HG03342 (cell line): ENCODE measurements at regions not wholly inside any gene's neighbourhood (a gene's known extent, or its start where the extent isn't known, plus 50 kb on each side); places are given as distances from the start of the nearest gene placed in this dataset.

Source experiments
- ATAC-seq: cut with Tn5 transposase; IDR thresholded peaks from one replicate; pipeline ENCODE4 v1.9.1; 2021; ENCODE audit warnings: mild to moderate bottlenecking, moderate library complexity; ENCODE audit not compliant: unreplicated experiment

DNA sequence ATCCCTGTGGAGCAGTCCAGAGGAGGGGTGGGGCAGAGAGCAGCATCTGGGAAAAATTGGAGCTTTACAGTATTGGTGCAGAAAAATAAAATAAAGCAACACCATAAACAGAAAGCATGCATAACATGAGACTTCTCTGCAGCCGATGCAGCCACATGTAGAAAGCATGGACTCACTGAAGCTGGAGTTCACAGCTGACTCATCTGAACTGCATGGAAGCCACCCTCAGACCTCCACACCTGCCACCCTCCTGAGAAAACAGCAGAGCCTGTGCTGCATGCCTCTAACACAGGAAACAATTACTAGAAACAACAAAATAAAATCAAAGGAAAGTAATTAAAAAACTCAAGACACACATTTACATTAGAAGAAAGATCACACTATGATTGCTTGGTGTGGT is 169.4 kb upstream of the ALKAL2 start:
- ATAC-seq, result no peak

DNA sequence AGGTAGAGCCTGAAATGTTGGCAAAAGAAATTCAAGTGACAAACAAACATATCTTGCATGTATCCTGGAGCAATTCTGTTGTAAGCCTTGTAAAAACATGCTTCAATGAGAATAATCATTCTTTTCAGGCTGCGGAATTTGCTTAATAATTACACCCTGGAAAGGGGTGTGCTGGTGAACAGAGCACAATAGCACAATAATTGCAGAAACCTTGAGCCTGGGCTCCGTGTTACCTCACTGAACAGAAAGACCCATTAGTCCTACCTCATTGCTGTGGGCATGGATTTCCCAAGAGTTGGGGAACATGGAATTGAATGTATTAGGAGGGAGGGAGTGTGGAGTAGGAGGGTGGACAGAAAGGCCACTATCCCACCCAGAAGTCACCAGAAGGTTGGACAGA is 168.0 kb upstream of the ALKAL2 start:
- ATAC-seq, result no peak

DNA sequence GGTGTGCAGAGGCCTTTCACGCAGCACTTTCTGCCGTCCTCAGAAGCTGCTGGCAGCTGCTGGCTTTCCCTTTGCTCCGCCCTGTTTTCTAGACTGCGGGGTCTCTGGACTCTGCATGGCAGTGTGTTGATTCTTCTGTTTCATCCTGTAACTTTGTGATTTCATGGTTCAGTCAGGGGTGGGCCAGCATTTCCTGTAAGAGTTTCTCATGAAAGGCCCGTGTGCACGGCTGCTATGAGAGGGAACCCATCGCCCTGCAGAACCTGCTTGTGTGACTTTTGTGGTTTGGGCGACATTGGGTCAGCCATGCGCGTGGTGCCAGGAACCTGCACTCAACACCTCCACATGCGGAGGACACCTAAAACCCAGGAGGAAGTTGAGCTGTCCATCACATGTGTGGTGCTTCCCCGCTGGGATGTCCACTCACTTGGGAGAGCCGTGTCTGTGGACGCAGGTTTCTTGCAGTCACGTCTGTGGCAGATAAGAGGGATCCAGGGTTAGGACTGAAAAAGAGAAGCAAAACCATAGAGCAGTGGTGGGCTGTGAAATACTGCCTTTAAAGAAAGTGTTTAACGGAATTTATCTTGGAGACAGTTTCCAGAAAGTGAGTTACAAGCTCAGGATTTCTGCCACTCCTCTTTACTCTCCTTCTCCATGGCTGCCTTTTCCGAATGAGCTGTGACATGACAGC is 167.3 kb upstream of the ALKAL2 start:
- ATAC-seq, result no peak

DNA sequence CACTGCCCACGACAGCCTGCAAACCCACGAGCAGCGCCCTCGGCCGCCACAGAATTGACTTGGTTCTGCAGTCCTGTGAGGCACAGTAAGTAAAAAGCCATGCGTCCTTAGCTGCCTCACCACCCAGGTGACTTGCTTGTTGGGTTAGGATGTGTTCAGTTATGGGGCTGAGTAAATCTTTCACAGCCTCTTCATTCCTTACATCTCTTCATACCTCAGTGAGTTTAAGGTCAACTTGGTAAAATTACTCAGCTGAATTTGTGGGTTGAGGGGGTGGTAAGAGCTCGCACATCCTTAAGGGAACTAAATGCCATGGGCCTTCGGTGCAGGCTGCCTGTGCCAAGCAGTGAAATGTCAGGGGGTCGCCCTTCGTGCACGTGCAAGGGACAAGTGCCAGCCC is 165.2 kb upstream of the ALKAL2 start:
- no peak for ATAC-seq

DNA sequence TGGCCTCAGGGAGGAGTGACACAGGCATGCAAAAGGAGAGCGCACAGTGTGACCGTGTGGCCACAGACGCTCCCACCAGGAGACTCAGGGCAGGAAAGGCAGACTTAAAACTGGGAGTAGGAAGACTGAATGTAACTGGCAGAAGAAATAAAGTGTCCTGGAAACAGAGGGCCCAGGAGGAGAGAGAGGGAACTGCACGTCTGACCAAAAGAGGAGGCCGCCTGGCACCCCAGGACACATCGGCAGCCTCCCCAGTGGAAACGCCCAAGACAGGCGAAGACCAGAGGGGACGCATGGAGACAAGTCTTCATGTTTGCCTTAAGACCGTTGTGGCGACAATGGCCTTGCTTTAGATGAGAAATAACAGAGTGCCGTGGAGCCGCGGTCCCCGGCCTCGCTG is 163.6 kb upstream of the ALKAL2 start:
- ATAC-seq, result no peak

DNA sequence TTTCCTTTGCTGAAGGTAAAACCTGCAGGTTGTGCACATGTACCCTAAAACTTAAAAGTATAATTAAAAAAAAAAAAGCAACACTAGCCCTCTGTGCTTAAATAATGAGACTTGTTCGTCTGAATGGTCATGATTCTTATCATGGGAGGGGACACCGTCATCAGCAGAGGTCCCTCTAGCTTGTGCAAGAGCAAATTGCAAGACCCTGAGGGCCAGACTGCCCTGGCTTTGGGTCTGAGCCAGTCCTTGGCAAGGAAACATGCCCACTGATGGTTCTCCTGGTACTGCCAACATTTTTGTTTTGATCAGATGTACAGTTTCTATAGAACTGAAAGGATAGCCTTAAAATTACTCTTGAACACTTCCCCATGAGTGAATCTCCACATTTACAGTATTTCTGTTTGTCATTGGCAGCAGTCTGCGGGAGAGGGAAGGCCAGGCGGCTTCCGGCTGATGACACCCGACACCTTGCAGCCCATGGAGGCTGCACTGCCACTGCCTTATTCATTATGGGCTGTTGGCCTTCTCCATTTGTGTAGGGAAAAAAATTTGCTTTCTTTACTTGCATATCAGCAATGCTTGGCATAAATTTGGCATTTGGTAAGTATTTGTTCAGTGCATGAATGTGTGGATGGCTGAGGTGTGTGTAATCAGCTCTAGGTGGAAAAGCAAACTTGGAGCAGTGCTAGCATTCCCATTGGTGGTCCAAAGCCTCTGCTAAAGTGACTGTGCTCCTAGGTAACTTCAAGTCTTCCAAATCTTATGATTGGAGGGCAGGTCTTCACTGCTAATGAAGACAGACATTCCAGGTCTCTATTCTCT is 161.6 kb upstream of the ALKAL2 start:
- no peak for ATAC-seq

DNA sequence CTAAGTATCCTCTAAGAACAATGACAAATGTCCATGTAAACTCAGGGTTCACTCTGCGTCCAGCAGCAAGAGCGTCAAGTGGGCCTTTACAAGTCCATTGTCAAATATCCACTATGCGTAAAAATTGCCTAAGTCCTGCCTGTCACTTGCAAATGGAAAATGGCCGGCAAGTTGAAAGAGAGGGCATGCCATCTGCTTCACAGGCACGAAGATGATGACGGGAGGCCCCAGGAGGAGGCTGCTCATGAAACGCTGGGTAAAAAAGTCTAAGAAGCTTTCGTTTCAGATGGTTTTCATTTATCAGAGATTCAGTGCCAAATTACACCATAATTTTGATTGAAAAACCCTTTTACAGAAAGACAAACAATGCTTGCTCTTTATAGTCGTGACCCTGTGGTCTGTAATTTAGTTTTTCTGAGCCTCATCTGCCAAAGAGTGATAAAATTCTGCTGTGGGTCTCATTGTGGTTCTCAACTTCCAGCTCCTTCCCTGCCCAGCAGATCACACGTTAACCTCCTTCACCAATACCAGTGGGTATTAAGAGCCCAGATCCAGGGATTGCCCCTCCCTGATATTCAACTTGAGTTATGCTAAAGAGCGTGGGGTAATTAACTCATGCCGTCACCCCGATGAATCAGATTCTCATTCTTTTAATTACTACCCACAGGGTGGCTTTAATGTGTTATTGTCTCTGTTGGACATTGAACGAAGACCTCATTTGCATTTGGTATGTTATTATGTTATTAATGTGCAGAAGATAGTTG is 160.2 kb upstream of the ALKAL2 start:
- no peak for ATAC-seq

DNA sequence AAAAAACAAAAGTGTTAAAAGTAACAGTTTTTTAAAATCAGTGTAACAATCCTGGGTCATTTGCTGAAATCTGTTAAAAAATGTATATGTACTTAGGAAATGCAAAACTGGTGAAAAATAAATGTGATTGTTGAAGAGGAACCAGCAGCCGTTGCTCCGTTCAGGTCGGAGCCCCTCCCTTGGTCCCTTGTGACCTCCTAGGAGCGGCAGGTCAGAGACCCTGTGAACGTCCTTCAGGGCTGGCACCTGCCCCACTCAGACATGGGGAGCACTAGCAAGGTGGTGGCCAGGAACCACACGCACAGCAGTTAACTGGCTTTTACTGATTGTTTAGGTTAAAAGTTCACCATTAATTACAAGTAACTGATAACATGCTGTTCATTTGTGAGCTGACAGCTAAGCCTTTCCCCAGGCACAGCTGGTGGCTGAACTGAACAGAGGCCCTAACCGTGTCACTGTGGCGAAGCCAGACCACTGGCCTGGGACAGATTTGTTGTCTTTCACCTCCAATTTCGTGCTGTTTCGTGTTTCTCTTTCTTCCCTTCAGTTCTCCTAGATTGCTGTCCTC is 159.2 kb upstream of the ALKAL2 start:
- ATAC-seq, result no peak

DNA sequence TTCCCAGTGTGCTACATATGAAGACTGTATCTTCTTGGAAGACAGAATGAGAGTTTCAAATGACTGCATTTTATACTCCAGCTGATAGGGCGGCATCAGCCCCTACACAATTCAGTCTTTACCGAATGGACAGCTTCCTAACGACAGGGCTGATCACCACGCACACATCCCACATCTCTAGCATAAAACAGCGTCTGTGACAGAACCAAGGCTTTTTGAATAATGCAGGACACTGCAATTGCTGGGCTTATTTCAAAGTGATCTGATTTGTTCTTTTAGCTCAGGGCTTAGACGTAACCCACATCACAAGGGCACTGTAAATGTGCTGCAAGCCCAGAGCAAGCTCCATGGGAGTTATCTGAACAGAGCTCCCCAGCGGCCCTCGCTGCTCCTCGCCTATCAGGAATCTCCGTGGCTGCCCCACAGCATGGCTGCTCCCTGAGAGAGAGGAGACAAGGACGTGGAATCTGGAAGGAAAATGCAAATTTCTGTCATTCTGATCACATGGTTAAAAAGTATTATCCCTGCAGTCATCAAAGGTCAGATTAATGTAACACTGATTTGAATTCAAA is 158.5 kb upstream of the ALKAL2 start:
- ATAC-seq, result no peak

DNA sequence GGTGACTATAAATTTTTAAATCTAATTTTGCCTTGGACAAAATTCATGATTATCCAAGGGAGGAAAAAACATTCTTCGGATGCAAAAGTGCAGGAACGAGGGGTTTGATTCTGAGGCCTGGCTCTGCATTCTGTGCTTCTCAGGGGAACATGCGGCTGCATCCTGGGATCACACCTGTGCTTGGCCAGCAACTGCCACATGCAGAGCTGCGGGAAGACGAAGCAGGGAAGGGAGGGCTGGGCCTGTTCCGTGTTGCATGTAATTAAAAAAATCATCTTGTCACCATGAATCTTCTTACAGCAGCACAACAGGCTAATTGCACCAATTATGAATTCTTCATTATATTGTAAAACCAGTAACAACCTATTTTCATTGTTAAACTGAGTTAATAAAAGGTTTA is 158.0 kb upstream of the ALKAL2 start:
- no peak for ATAC-seq

DNA sequence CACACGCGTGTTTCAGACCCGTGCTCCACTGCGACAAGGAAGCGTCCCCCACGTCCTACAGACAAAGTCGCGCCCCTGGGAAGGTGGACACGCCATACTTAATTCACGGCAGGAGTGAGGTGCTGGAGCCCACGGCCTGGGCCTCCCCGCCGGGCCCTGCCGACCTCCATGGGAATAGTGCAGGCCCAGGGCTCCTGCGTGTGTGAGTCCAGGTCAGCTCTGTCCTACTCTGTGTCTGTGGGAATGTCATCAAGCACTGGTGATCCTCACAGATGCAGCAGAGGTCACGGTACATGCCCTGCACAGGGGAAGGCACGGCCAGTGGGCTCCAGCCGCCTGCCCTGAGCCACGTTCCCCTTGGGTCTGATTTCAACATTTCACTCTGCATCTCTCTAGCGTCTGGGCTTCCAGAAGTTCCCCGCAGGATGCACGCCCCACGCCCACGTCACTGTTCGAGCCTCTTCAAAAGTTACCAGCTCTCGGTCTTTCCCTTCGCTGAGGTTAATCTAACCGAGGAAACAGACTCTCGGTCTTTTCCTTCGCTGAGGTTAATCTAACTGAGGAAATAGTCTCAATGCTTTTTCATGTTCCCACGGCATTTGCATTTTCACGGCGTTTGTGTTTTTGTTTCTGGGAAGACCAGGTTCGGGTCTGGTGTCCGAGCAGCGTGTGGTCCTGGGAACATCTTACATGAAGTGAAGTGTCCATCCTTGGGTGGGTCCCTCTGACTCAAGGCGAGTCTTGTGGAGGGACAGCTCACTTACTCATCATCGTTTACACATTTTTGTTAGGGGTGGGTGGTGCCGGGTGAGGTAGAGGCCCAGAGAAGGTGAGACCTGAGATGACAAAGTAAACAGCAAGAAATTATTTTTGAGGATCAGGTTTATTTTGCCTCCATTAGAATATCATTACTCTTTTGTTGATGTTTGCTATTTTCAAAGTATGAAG is 157.3 kb upstream of the ALKAL2 start:
- no peak for ATAC-seq

DNA sequence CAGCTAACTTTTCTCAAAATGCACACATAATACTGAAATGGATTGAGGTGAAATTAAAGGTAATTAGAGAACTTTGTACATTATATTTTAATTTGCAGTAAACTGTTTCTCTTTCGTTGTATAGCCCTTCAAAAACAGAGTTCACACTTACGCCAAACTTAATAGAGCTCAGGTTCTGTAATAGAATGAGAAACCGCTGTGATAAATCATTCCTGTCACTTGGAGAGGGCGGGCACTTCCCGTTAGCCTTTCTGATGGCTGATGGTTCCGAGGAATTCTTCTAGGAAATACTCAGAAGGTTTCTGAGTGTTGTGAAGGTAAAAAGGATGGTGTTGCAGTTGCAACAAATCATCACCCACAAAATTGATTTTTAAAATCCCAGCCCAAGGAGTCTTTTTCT is 155.8 kb upstream of the ALKAL2 start:
- ATAC-seq, result no peak

DNA sequence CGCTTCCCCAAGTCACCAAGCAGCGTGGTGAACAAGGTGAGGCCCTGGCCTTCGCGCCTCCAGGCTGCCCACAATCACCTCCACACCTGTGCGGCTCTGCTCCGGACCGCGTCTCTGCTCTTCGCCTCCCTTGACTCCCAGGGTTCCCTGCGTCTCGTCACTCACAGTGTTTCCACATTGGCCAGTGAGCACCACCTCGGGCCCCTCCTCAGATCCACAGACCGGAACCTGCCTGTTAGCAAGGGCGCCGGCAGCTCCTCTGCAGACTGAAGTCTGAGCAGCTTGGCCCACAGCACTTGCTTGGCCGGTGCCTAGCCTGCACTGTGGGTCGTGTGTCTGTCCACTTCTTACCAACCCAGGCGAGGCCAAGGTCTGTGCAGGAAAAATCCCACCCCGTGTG is 155.3 kb upstream of the ALKAL2 start:
- ATAC-seq, result no peak

DNA sequence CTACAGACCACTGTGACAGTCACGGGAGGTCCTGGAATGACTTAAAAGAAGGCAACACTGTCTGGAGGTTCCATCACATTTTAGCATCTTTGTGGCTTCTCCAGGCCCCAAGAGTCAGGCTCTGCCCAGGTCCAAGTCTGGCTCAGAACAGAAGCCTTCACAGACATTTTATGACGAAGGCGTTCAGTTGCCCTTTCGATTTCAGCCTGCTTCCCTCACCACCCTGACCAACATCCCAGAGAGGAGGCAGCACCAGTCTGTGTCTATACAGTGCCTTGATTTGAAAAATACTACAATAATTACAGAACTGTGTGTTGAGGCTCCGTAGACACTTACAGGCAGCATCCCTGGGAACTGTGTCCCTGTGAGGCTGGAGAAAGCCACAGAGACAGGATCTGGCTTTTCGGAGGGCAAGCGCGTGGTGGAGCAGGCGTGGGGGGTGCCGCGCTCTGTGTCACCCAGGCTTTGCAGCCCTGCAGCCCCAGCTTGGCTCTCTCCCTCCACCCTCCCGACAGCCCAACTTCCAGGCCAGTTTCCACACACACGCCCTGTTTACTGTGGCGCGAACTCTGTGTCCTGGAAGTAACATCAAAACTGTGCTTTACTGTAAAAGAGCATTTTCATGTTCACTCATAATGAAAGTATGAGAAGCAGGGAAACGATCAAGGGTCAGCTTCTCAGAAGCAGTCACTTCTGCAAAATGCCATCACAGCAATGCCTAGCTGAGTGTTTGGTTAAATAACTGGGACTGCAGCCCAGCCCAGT is 153.5 kb upstream of the ALKAL2 start:
- ATAC-seq, result no peak

DNA sequence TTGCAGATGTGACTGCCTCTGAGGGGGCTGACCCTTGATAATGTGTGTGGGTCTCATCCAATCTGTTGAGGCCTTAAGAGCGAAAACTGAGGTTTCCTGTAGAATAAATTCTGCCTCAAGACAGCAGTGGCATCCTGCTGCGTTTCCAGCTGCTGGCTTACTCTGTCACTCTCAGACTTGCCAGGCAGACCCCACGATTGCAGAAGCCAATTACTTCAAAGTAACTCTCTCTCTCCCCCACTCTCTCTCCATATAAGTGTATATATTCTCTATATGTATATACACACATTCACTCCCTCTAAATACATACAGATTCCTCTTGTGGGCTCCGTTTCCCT is 152.5 kb upstream of the ALKAL2 start:
- ATAC-seq, result no peak

DNA sequence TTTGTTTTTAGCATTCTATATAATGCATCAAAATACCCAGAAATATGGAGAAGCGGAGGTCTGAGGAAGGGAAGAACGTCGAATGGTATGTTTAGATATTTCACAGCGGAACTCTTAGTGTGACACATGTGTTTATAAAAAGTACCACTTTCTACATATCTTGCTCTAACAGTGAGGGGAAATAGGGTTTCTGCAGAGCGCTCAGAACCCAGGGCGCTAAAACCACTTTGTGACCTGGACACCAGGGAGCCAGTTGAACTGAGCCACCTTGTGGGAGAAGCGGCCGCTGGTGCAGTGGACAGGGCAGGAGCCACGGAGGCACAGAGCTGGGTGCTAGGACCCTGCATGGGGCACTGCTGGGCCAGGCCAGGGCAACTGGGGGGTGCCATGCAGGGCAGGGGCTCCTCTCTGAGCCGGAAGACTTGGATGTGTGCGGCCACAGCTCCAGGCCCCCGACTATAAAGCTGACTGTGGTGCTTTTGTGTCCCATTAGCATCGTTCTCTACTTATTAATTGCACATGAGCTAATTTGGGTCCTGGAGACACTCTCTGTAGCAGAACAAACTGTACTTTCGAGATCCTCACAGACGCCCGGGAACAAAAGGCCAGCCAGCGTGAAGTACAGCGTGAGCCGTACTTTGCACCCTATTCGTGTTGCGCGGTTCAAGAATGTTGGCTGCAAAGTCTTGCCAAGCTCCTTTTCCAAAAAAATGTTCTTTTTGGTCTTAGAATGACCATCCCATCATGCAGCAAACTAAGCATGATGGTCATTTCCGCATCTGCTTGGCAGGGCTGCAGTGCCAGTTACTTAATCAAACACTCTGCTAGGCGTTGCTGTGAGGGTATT is 151.9 kb upstream of the ALKAL2 start:
- no peak for ATAC-seq

DNA sequence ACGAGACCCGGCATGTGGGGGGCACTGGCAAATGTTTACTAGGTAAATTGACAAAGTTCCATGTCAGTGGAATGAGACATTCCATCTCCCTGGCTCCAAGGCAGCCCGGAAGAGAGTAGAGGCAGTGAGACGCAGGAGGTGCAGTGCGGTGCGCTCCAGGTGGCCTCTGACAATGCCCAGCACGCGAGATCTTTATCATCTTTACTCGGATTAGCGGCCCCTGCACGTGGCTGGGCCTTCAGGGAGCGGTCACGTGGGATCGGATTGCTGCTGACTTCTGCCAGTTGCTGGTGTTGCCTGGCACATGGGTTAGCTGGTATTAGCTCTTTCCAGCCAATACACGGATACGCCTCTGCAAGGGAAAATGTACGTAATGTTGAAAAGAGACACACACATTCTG is 151.2 kb upstream of the ALKAL2 start:
- no peak for ATAC-seq

DNA sequence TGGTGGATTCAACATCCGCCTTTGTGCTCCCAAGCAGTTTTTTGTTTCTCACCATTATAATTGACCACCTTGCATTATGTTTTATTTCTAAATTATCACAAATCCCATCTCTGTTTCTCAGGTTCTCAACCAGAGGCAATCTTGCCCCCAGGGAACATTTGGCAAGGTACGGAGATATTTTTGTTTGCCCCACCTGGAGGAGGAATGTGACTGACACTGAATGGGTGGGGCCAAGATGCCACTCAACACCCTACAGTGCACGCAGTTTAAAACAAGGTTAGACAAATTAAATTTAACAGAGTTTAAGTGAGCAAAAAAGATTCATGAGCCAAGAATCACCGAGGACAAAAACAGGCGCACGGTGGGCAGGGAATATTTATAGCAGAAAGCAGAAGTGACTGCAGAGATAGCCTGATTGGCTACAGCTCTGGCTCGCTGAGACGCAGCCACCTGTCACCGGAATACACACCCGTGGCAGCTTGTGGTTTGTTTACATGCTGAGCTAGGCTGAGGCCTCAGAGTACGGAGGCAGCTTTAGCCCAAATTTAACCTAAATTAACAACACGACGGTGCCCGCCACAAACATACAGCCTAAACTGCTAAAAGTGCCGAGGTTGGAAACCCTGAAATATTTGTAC is 150.0 kb upstream of the ALKAL2 start:
- peak; percentile 99 for ATAC-seq
